Thyroid gland (tissue), 4 donors: ENCODE measurements at regions not wholly inside any gene's neighbourhood (a gene's known extent, or its start where the extent isn't known, plus 50 kb on each side); places are given as distances from the start of the nearest gene placed in this dataset.

Experiments used
- CTCF ChIP-seq, 6 experiments: fragments of 200-600 bp in 3 of 6; fragments of 450-650 bp in 3 of 6; sonication (generic) in 3 of 6; IDR thresholded peaks; one replicate each; pipeline ENCODE4 v1.5.1; 2016 to 2019; ENCODE audit warnings: antibody characterized with exemption in 6 of 6, mild to moderate bottlenecking in 2 of 6, inconsistent platforms in 1 of 6, moderate library complexity in 1 of 6
- POLR2A ChIP-seq, 2 donors: fragments of 450-650 bp; IDR thresholded peaks; one replicate each; pipeline ENCODE4 v1.6.1; 2017; ENCODE audit warnings: antibody characterized with exemption in 2 of 2, mild to moderate bottlenecking in 2 of 2, moderate library complexity in 1 of 2

- TF ChIP-seq CTCF (IDR thresholded peaks at IDR 0.05), result no peak
- TF ChIP-seq POLR2A (IDR thresholded peaks at IDR 0.05), result no peak
Measured at GRCh38 chr3:180782195-180782984, 103.1 kb upstream of the CCDC39 start.
